Testis (tissue), 2 donors: ENCODE measurements at regions not wholly inside any gene's neighbourhood (a gene's known extent, or its start where the extent isn't known, plus 50 kb on each side); places are given as distances from the start of the nearest gene placed in this dataset.

Experiments
- CTCF ChIP-seq, 3 experiments: fragments of 450-650 bp in 2 of 3; fragments of 200-600 bp in 1 of 3; sonication (generic) in 1 of 3; IDR thresholded peaks; one replicate each; pipeline ENCODE4 v1.5.1; 2016 to 2019; ENCODE audit warnings: antibody characterized with exemption in 3 of 3, mild to moderate bottlenecking in 2 of 3, moderate library complexity in 1 of 3
- POLR2A ChIP-seq: fragments of 450-650 bp; IDR thresholded peaks from one replicate; pipeline ENCODE4 v1.6.1; 2017; ENCODE audit warnings: antibody characterized with exemption, mild to moderate bottlenecking, moderate library complexity

- TF ChIP-seq CTCF (IDR thresholded peaks at IDR 0.05) = no peak
- no peak for TF ChIP-seq POLR2A
These were observed 214.7 kb upstream of the C14orf180 start for GRCh38 chr14:104364830-104365229.
